PC-9 (cell line): ENCODE measurements at regions not wholly inside any gene's neighbourhood (a gene's known extent, or its start where the extent isn't known, plus 50 kb on each side); places are given as distances from the start of the nearest gene placed in this dataset.

Source experiments
- BruUV-seq: library from RNA; stranded (reverse); fragments of 400-500 nt; replicated peaks from 2 replicates; lab custom pipeline; 2021; lab: Mats Ljungman, UMichigan
- CTCF ChIA-PET: fragments of 300-600 bp; sonication (Branson Sonifier 250); formaldehyde crosslinking; loops from one replicate; lab custom pipeline; 2022; ENCODE audit warnings: antibody characterized with exemption; lab: Charles Lee
- POLR2A ChIA-PET: fragments of 300-600 bp; sonication (Branson Sonifier 250); formaldehyde crosslinking; loops from one replicate; lab custom pipeline; 2022; ENCODE audit warnings: antibody characterized with exemption; ENCODE audit not compliant: unreplicated experiment; lab: Charles Lee
- DNase-seq, 2 experiments: peaks; one replicate each; pipeline versions ENCODE4 v3.0.0 to v3.0.0-alpha.2; 2015 to 2022; ENCODE audit warnings: mixed read lengths in 1 of 2
- H2AFZ ChIP-seq: fragments of 200-600 bp; sonication (generic); 2 replicates; pipeline ENCODE4 v1.8.1; 2017; ENCODE audit warnings: antibody characterized with exemption
- H3F3A ChIP-seq: fragments of 200-600 bp; sonication (generic); 2 replicates; pipeline ENCODE4 v1.8.1; 2017; ENCODE audit warnings: antibody characterized with exemption, mild to moderate bottlenecking, low read depth; ENCODE audit not compliant: insufficient read depth
- H3K27ac ChIP-seq: fragments of 200-600 bp; sonication (generic); 2 replicates; pipeline ENCODE4 v1.6.1; 2016; ENCODE audit warnings: mixed run types
- H3K27me3 ChIP-seq: fragments of 200-600 bp; sonication (generic); 2 replicates; pipeline ENCODE4 v1.6.1; 2016; ENCODE audit warnings: low read depth, mixed run types; ENCODE audit not compliant: insufficient read depth
- H3K36me3 ChIP-seq: fragments of 200-600 bp; sonication (generic); 2 replicates; pipeline ENCODE4 v1.6.1; 2016; ENCODE audit warnings: low read depth, mixed run types
- H3K4me1 ChIP-seq: fragments of 200-600 bp; sonication (generic); replicated peaks from 2 replicates; pipeline ENCODE4 v1.6.1; 2016; ENCODE audit warnings: mixed run types; ENCODE audit not compliant: insufficient read depth
- H3K4me2 ChIP-seq: fragments of 200-600 bp; sonication (generic); 2 replicates; pipeline ENCODE4 v1.6.1; 2017; ENCODE audit warnings: mixed run types
- H3K4me3 ChIP-seq: fragments of 200-600 bp; sonication (generic); 2 replicates; pipeline ENCODE4 v1.6.1; 2016; ENCODE audit warnings: mixed run types
- H3K79me2 ChIP-seq: fragments of 200-600 bp; sonication (generic); 2 replicates; pipeline ENCODE4 v1.6.1; 2017; ENCODE audit warnings: low read depth, mixed run types
- H3K9me2 ChIP-seq: fragments of 200-600 bp; sonication (generic); 2 replicates; pipeline ENCODE4 v1.8.1; 2017; ENCODE audit warnings: mild to moderate bottlenecking; ENCODE audit not compliant: insufficient read depth
- H3K9me3 ChIP-seq: fragments of 200-600 bp; sonication (generic); 2 replicates; pipeline ENCODE4 v1.8.1; 2016; ENCODE audit warnings: low read depth; ENCODE audit not compliant: insufficient read depth
- H4K20me1 ChIP-seq: fragments of 200-600 bp; sonication (generic); 2 replicates; pipeline ENCODE4 v1.8.1; 2017; ENCODE audit not compliant: insufficient read depth
- CTCF ChIP-seq: fragments of 200-600 bp; sonication (generic); conservative IDR thresholded peaks from 2 replicates; pipeline ENCODE4 v1.6.1; 2017; ENCODE audit warnings: mixed run types, antibody characterized with exemption, mild to moderate bottlenecking, moderate library complexity
- EZH2 ChIP-seq: fragments of 200-600 bp; sonication (generic); IDR thresholded peaks from 2 replicates; pipeline ENCODE4 v1.8.0; 2017; ENCODE audit warnings: antibody characterized with exemption, low read depth
- intact Hi-C: fragments of 100-400 bp; cut with micrococcal nuclease; formaldehyde crosslinking; loops from one replicate; pipeline ENCODE4 v1.10.0; 2022; ENCODE audit not compliant: unreplicated experiment

GRCh38 chr3:61444782-61445181 lies 116.6 kb upstream of the PTPRG start:
- no peak overlapping the region for H3K4me2 ChIP-seq
- CTCF ChIA-PET = no interaction called here
- no peak for DNase-seq
- no peaks in the 10 kb centered on the region for H3K4me1 ChIP-seq
- H3K9me2 ChIP-seq = no peaks in the 10 kb centered on the region
- no peaks in the 10 kb centered on the region for H4K20me1 ChIP-seq
- no peaks in the 10 kb centered on the region for H3K9me3 ChIP-seq
- H2AFZ ChIP-seq = no peak overlapping the region
- POLR2A ChIA-PET = no interaction called here
- intact Hi-C loops = no loop called here
- no peaks in the 10 kb centered on the region for H3K27me3 ChIP-seq
- TF ChIP-seq CTCF = no peak
- TF ChIP-seq EZH2 = no peak
- no peaks in the 10 kb centered on the region for H3K36me3 ChIP-seq
- H3K4me3 ChIP-seq = no peak overlapping the region
- H3K79me2 ChIP-seq = no peaks in the 10 kb centered on the region
- H3K27ac ChIP-seq = no peak overlapping the region
- BruUV-seq = no TSS peak
- no peaks in the 10 kb centered on the region for H3F3A ChIP-seq

DNA sequence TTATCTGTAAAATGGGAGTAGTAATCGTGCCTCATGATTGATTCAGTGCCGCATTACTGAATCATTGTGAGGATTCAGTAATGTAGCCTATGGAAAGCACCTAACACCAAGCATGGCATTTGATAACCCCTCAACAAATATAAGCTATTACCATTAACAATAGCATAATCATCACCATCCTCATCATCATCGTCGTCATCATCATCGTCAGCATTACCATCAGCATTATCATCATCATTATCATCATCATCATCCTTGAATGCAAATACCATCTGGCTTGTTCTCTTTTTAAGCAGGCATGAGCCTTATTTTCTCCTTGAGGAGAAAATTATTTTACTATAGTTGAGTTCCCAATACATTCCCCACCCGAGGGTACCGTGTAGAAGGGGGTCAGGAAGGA lies 115.4 kb upstream of the PTPRG start:
- TF ChIP-seq EZH2 = no peak
- TF ChIP-seq CTCF = no peak
- BruUV-seq = no TSS peak
- H3K4me1 ChIP-seq = no peaks in the 10 kb centered on the region

GRCh38 chr3:61446341-61446740 lies 115.0 kb upstream of the PTPRG start:
- Histone ChIP-seq H3K4me2 (no peak overlapping the region), H3K79me2 (no peaks in the 10 kb centered on the region), H2AFZ (no peak overlapping the region), H3K27me3 (no peaks in the 10 kb centered on the region), H3K9me2 (no peaks in the 10 kb centered on the region), H3K36me3 (no peaks in the 10 kb centered on the region), H3K4me1 (no peaks in the 10 kb centered on the region), H4K20me1 (no peaks in the 10 kb centered on the region), H3K27ac (no peak overlapping the region), H3K4me3 (no peak overlapping the region), H3K9me3 (no peaks in the 10 kb centered on the region), H3F3A (no peaks in the 10 kb centered on the region)
- CTCF ChIA-PET = no interaction called here
- no TSS peak for BruUV-seq
- intact Hi-C loops = no loop called here
- TF ChIP-seq EZH2 = no peak
- no peak for DNase-seq
- POLR2A ChIA-PET = no interaction called here

More for the DNA sequence above, 115.4 kb upstream of the PTPRG start:
- H3K9me3 ChIP-seq = no peaks in the 10 kb centered on the region
- ChIA-PET CTCF (no interaction called here), POLR2A (no interaction called here)
- intact Hi-C loops = no loop called here
- H3K27ac ChIP-seq = no peak overlapping the region
- H3K36me3 ChIP-seq = no peaks in the 10 kb centered on the region
- no peaks in the 10 kb centered on the region for H3K27me3 ChIP-seq
- no peaks in the 10 kb centered on the region for H3K9me2 ChIP-seq
- H3F3A ChIP-seq = no peaks in the 10 kb centered on the region
- H4K20me1 ChIP-seq = no peaks in the 10 kb centered on the region
- H3K4me3 ChIP-seq = no peak overlapping the region
- no peak for DNase-seq
- H3K79me2 ChIP-seq = no peaks in the 10 kb centered on the region
- H3K4me2 ChIP-seq = no peak overlapping the region
- H2AFZ ChIP-seq = no peak overlapping the region

DNA sequence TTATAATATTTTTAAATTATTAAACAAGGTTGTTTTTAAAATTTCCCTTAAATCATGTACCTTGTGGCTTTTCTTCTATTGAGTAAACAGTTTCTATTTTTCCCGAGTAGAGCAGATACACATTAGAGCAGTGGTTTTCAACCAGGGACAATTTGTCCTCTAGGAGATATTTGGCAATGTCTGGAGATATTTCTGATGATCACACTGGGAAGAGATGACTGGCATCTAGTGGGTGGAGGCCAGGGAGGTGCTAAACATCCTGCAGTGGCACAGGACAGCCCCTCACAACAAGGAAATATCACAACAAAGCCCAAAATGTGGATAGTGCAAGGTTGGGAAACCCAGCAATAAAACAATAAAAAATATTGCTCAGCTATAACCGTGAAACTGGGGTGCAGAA lies 113.0 kb upstream of the PTPRG start:
- no peak for TF ChIP-seq CTCF
- H3K36me3 ChIP-seq = no peaks in the 10 kb centered on the region
- BruUV-seq = no TSS peak
- H3K27ac ChIP-seq = no peak overlapping the region
- no peak overlapping the region for H3K4me3 ChIP-seq
- H3K79me2 ChIP-seq = no peaks in the 10 kb centered on the region
- no peak overlapping the region for H2AFZ ChIP-seq
- H3K4me1 ChIP-seq = no peaks in the 10 kb centered on the region
- H4K20me1 ChIP-seq = no peaks in the 10 kb centered on the region
- H3F3A ChIP-seq = no peaks in the 10 kb centered on the region
- DNase-seq = no peak
- no peaks in the 10 kb centered on the region for H3K27me3 ChIP-seq
- ChIA-PET POLR2A (no interaction called here), CTCF (no interaction called here)
- no peaks in the 10 kb centered on the region for H3K9me2 ChIP-seq
- H3K9me3 ChIP-seq = no peaks in the 10 kb centered on the region
- intact Hi-C loops = no loop called here
- no peak overlapping the region for H3K4me2 ChIP-seq
